Stomach (tissue), 8 donors: ENCODE measurements at regions not wholly inside any gene's neighbourhood (a gene's known extent, or its start where the extent isn't known, plus 50 kb on each side); places are given as distances from the start of the nearest gene placed in this dataset.
A peak's percentile ranks its signal among the peaks of the same experiment; 100 is the strongest.
"Not testable (repeated sequence)": the region's sequence is repeated elsewhere in the genome, so short reads cannot be mapped to it uniquely, and the experiment has no call there.

Experiments used
- DNase-seq, 2 donors: peaks; one replicate each; pipeline versions ENCODE4 v3.0.0 to v3.0.0-alpha.2; 2013 to 2019
- H3K27ac ChIP-seq, 5 donors: fragments of 200-600 bp in 4 of 5; sonication (generic) in 4 of 5; one replicate each; pipeline ENCODE4 v1.5.1; 2013 to 2019; ENCODE audit warnings: mild to moderate bottlenecking in 1 of 5, moderate library complexity in 1 of 5
- H3K27me3 ChIP-seq, 3 donors: fragments of 200-600 bp; sonication (generic); one replicate each; pipeline ENCODE4 v1.5.1; 2017 to 2019; ENCODE audit warnings: mixed run types in 1 of 3
- H3K36me3 ChIP-seq, 4 donors: fragments of 200-600 bp; sonication (generic); 1 replicate in 3 of 4; 2 replicates in 1 of 4; pipeline ENCODE4 v1.5.1; 2016 to 2019
- H3K4me1 ChIP-seq, 4 donors: fragments of 200-600 bp; sonication (generic); one replicate each; pipeline ENCODE4 v1.5.1; 2016 to 2019
- H3K4me3 ChIP-seq, 4 donors: fragments of 200-600 bp; sonication (generic) in 3 of 4; one replicate each; pipeline ENCODE4 v1.5.1; 2016 to 2019; ENCODE audit warnings: mild to moderate bottlenecking in 1 of 4
- H3K9me3 ChIP-seq, 4 donors: fragments of 200-600 bp; sonication (generic); one replicate each; pipeline ENCODE4 v1.5.1; 2016 to 2019
- CTCF ChIP-seq, 7 experiments: fragments of 450-650 bp in 4 of 7; fragments of 200-600 bp in 3 of 7; sonication (generic) in 3 of 7; IDR thresholded peaks; one replicate each; pipeline ENCODE4 v1.5.1; 2016 to 2019; ENCODE audit warnings: antibody characterized with exemption in 7 of 7, control low read depth in 2 of 7, mild to moderate bottlenecking in 1 of 7
- EP300 ChIP-seq: sonication (generic); formaldehyde crosslinking; IDR thresholded peaks from one replicate; pipeline ENCODE4 v1.6.1; 2017; ENCODE audit warnings: antibody characterized with exemption
- POLR2A ChIP-seq, 4 donors: fragments of 450-650 bp; IDR thresholded peaks; one replicate each; pipeline ENCODE4 v1.6.1; 2016; ENCODE audit warnings: antibody characterized with exemption in 4 of 4, control low read depth in 2 of 4, mild to moderate bottlenecking in 1 of 4, moderate library complexity in 1 of 4
- POLR2AphosphoS5 ChIP-seq, 3 donors: sonication (generic); formaldehyde crosslinking; IDR thresholded peaks; one replicate each; pipeline ENCODE4 v1.6.1; 2016; ENCODE audit warnings: antibody characterized with exemption in 3 of 3
- WGBS, 5 donors: extraction: QIAGEN DNeasy Blood & Tissue Kit in 3 of 5; methylation state at CpG; one replicate each; pipeline versions ENCODE4 v1.1.5 to v1.1.7; 2013 to 2018; 5-methylcytosine and 5-hydroxymethylcytosine counted together
- intact Hi-C: fragments of 100-400 bp; cut with DNase I; formaldehyde crosslinking; loops from one replicate; pipeline ENCODE4 v1.15.1; 2023; ENCODE audit warnings: low total_unique reads
- donor health status: healthy with polysubstance abuse.
- donor health status: Bipolar disorder and iron deficiency.
- donor health status: healthy.

- no peaks in the 10 kb centered on the region for H3K27me3 ChIP-seq
- 64 to 70% (median 68%) methylated on average over 7 of the region's 7 CpGs for WGBS, 5 donors
- intact Hi-C loops = no loop called here
- H3K36me3 ChIP-seq = no peaks in the 10 kb centered on the region
- H3K9me3 ChIP-seq = peaks cover 0 to 9% (median 6%) of the 10 kb centered on the region in 4 donors
- TF ChIP-seq POLR2A (IDR thresholded peaks at IDR 0.05) (no peak), POLR2AphosphoS5 (IDR thresholded peaks at IDR 0.05) (no peak), CTCF (IDR thresholded peaks at IDR 0.05) (no peak)
- no peaks in the 10 kb centered on the region for H3K4me1 ChIP-seq
- no peak for DNase-seq
- no peak overlapping the region for H3K27ac ChIP-seq
- H3K4me3 ChIP-seq = no peak overlapping the region
Measured at GRCh38 chr1:238336531-238336930, 445.8 kb upstream of the ZP4 start.

- H3K36me3 ChIP-seq = no peaks in the 10 kb centered on the region
- H3K27ac ChIP-seq = no peak overlapping the region
- no peak for TF ChIP-seq POLR2A (IDR thresholded peaks at IDR 0.05)
- TF ChIP-seq EP300 = no peak
- TF ChIP-seq CTCF (IDR thresholded peaks at IDR 0.05) = no peak
- no peak for TF ChIP-seq POLR2AphosphoS5 (IDR thresholded peaks at IDR 0.05)
- DNase-seq = peak in 1 of 2 donors; percentile 20
- WGBS, 5 donors = 30 to 79% (median 46%) methylated on average over 1 of the region's 1 CpG
- H3K9me3 ChIP-seq = peaks cover 0 to 9% (median 6%) of the 10 kb centered on the region in 4 donors
- no peaks in the 10 kb centered on the region for H3K4me1 ChIP-seq
- no peak overlapping the region for H3K4me3 ChIP-seq
- intact Hi-C loops = no loop called here
- H3K27me3 ChIP-seq = no peaks in the 10 kb centered on the region
Measured at GRCh38 chr1:238334170-238334569, 443.4 kb upstream of the ZP4 start.

GRCh38 chr1:238331557-238331956, 440.8 kb upstream of the ZP4 start:
- Histone ChIP-seq H3K9me3 (peaks cover 0 to 13% (median 8%) of the 10 kb centered on the region in 4 donors), H3K27ac (no peak overlapping the region), H3K4me3 (no peak overlapping the region), H3K4me1 (no peaks in the 10 kb centered on the region), H3K27me3 (no peaks in the 10 kb centered on the region), H3K36me3 (no peaks in the 10 kb centered on the region)
- TF ChIP-seq POLR2AphosphoS5 (IDR thresholded peaks at IDR 0.05) (no peak), EP300 (no peak), CTCF (IDR thresholded peaks at IDR 0.05) (no peak)
- intact Hi-C loops = no loop called here
- DNase-seq = no peak

GRCh38 chr1:238329671-238330070, 438.9 kb upstream of the ZP4 start:
- intact Hi-C loops = no loop called here

GRCh38 chr1:238327033-238327432, 436.3 kb upstream of the ZP4 start:
- H3K9me3 ChIP-seq = peaks cover 0 to 15% (median 9%) of the 10 kb centered on the region in 4 donors
- H3K27me3 ChIP-seq, intact Hi-C loops, DNase-seq, H3K4me1 ChIP-seq, H3K36me3 ChIP-seq, H3K4me3 ChIP-seq, H3K27ac ChIP-seq: not testable (repeated sequence)
- 87 to 97% (median 94%) methylated on average over 13 to 22 of the region's 22 CpGs for WGBS, 5 donors

More at GRCh38 chr1:238329671-238330070, 438.9 kb upstream of the ZP4 start:
- no peak overlapping the region for H3K27ac ChIP-seq
- no peaks in the 10 kb centered on the region for H3K36me3 ChIP-seq
- no peak for DNase-seq
- H3K27me3 ChIP-seq = no peaks in the 10 kb centered on the region
- 69 to 84% (median 79%) methylated on average over 1 of the region's 1 CpG for WGBS, 5 donors
- TF ChIP-seq CTCF (IDR thresholded peaks at IDR 0.05) = no peak
- no peak for TF ChIP-seq POLR2AphosphoS5 (IDR thresholded peaks at IDR 0.05)
- no peak for TF ChIP-seq POLR2A (IDR thresholded peaks at IDR 0.05)
- no peak for TF ChIP-seq EP300
- H3K9me3 ChIP-seq = peaks cover 0 to 15% (median 9%) of the 10 kb centered on the region in 4 donors
- no peaks in the 10 kb centered on the region for H3K4me1 ChIP-seq
- no peak overlapping the region for H3K4me3 ChIP-seq

GRCh38 chr1:238326479-238326878, 435.8 kb upstream of the ZP4 start:
- peaks cover 0 to 15% (median 9%) of the 10 kb centered on the region in 4 donors for H3K9me3 ChIP-seq
- DNase-seq, intact Hi-C loops, H3K4me1 ChIP-seq, H3K27me3 ChIP-seq, H3K36me3 ChIP-seq, H3K27ac ChIP-seq, H3K4me3 ChIP-seq: not testable (repeated sequence)
- WGBS, 5 donors = 66 to 88% (median 78%) methylated on average over 9 of the region's 9 CpGs
